H1 (cell line): ENCODE measurements at regions not wholly inside any gene's neighbourhood (a gene's known extent, or its start where the extent isn't known, plus 50 kb on each side); places are given as distances from the start of the nearest gene placed in this dataset.

Experiments
- CTCF ChIA-PET: fragments of 300-600 bp; sonication (Branson Sonifier 250); formaldehyde crosslinking; loops from one replicate; lab custom pipeline; 2021; ENCODE audit not compliant: partially characterized antibody; lab: Charles Lee
- POLR2A ChIA-PET: fragments of 300-600 bp; sonication (Branson Sonifier 250); formaldehyde crosslinking; loops from one replicate; lab custom pipeline; 2021; ENCODE audit warnings: inconsistent platforms; ENCODE audit not compliant: partially characterized antibody; lab: Charles Lee
- DNase-seq, 2 experiments: peaks; one replicate each; pipeline versions ENCODE4 v3.0.0 to v3.0.0-alpha.2; 2010 to 2022; ENCODE audit warnings: low spot score in 2 of 2, low read depth in 1 of 2, mixed read lengths in 1 of 2
- FAIRE-seq: peaks from 2 replicates; lab custom pipeline; 2011; peaks lifted over from hg19 to GRCh38; lab: Jason Lieb, UNC
- H2AFZ ChIP-seq: 2 replicates; pipeline ENCODE4 v1.8.1; 2012; ENCODE audit warnings: low read length, inconsistent platforms
- H2AK5ac ChIP-seq: 2 replicates; pipeline ENCODE4 v1.6.1; 2013; ENCODE audit warnings: low read depth, low read length
- H2BK120ac ChIP-seq: replicated peaks from 2 replicates; pipeline ENCODE3; 2013; ENCODE audit warnings: low read depth, low read length, inconsistent platforms
- H2BK12ac ChIP-seq: 2 replicates; pipeline ENCODE4 v1.6.1; 2013; ENCODE audit warnings: low read depth, low read length
- H2BK15ac ChIP-seq: 2 replicates; pipeline ENCODE4 v1.6.1; 2013; ENCODE audit warnings: low read length
- H2BK20ac ChIP-seq: 2 replicates; pipeline ENCODE4 v1.6.1; 2013; ENCODE audit warnings: low read length
- H2BK5ac ChIP-seq: 2 replicates; pipeline ENCODE4 v1.6.1; 2013; ENCODE audit warnings: low read depth, low read length
- H3K14ac ChIP-seq: 2 replicates; pipeline ENCODE4 v1.6.1; 2013; ENCODE audit warnings: inconsistent platforms; ENCODE audit not compliant: insufficient read length
- H3K18ac ChIP-seq: 2 replicates; pipeline ENCODE4 v1.6.1; 2013; ENCODE audit warnings: low read length; ENCODE audit errors: extremely low read depth
- H3K23ac ChIP-seq: 2 replicates; pipeline ENCODE4 v1.6.1; 2013; ENCODE audit warnings: inconsistent platforms; ENCODE audit not compliant: insufficient read length
- H3K23me2 ChIP-seq: 2 replicates; pipeline ENCODE4 v1.6.1; 2013; ENCODE audit warnings: low read depth, low read length
- H3K27ac ChIP-seq: 2 replicates; pipeline ENCODE4 v1.6.1; 2011; ENCODE audit warnings: low read depth, low read length, inconsistent platforms
- H3K27me3 ChIP-seq, 4 experiments: replicated peaks in 1 of 4; 1 replicate in 1 of 4; 2 replicates in 3 of 4; pipeline versions ENCODE4 v1.6.1 to v1.8.1; 2011 to 2013; ENCODE audit warnings: low read length in 3 of 4, mild to moderate bottlenecking in 3 of 4, inconsistent platforms in 2 of 4, mixed read lengths in 2 of 4, moderate library complexity in 1 of 4; ENCODE audit not compliant: control insufficient read depth in 3 of 4, insufficient read depth in 3 of 4; ENCODE audit errors: extremely low read depth in 1 of 4
- H3K36me3 ChIP-seq, 4 experiments: 2 replicates each; pipeline versions ENCODE4 v1.6.1 to v1.8.1; 2011 to 2013; ENCODE audit warnings: mild to moderate bottlenecking in 4 of 4, low read length in 3 of 4, moderate library complexity in 2 of 4, control low read depth in 1 of 4, inconsistent platforms in 1 of 4; ENCODE audit not compliant: insufficient read depth in 4 of 4, control insufficient read depth in 2 of 4
- H3K4ac ChIP-seq: replicated peaks from 2 replicates; pipeline ENCODE3; 2013; ENCODE audit warnings: low read length, low read depth, mixed read lengths, inconsistent platforms; ENCODE audit not compliant: insufficient read length
- H3K4me1 ChIP-seq, 4 experiments: replicated peaks in 1 of 4; 1 replicate in 1 of 4; 2 replicates in 3 of 4; pipeline versions ENCODE4 v1.6.1 to v1.8.1; 2011 to 2013; ENCODE audit warnings: low read length in 3 of 4, inconsistent platforms in 2 of 4, mixed read lengths in 1 of 4; ENCODE audit not compliant: insufficient read depth in 4 of 4, control insufficient read depth in 3 of 4
- H3K4me2 ChIP-seq, 2 experiments: 2 replicates each; pipeline versions ENCODE4 v1.6.1 to v1.8.1; 2011 to 2013; ENCODE audit warnings: low read depth in 2 of 2, low read length in 2 of 2, control low read depth in 1 of 2, inconsistent platforms in 1 of 2, mild to moderate bottlenecking in 1 of 2; ENCODE audit not compliant: insufficient read depth in 1 of 2
- H3K4me3 ChIP-seq, 4 experiments: fragments of 200-600, 300-600 bp in 1 of 4; sonication (generic), shearing (Covaris generic), sonication (Bioruptor Twin) in 1 of 4; 2 replicates each; pipeline versions ENCODE4 v1.5.1 to v1.8.1; 2011 to 2016; ENCODE audit warnings: low read length in 4 of 4, low read depth in 3 of 4, control low read depth in 2 of 4, inconsistent platforms in 2 of 4, mild to moderate bottlenecking in 2 of 4, mixed read lengths in 1 of 4, moderate library complexity in 1 of 4; ENCODE audit not compliant: insufficient read depth in 2 of 4; ENCODE audit errors: extremely low read depth in 1 of 4
- H3K56ac ChIP-seq: replicated peaks from 2 replicates; pipeline ENCODE3; 2013; ENCODE audit warnings: low read depth, mild to moderate bottlenecking, mixed read lengths, low read length, inconsistent platforms; ENCODE audit not compliant: insufficient read length
- H3K79me1 ChIP-seq: 2 replicates; pipeline ENCODE4 v1.6.1; 2013; ENCODE audit warnings: low read depth, low read length, control low read depth
- H3K79me2 ChIP-seq, 2 experiments: 2 replicates each; pipeline versions ENCODE4 v1.6.1 to v1.8.1; 2012 to 2013; ENCODE audit warnings: low read length in 2 of 2, mild to moderate bottlenecking in 2 of 2, inconsistent platforms in 1 of 2; ENCODE audit not compliant: insufficient read depth in 2 of 2, control insufficient read depth in 1 of 2
- H3K9ac ChIP-seq, 4 experiments: replicated peaks in 1 of 4; 1 replicate in 1 of 4; 2 replicates in 3 of 4; pipeline versions ENCODE4 v1.6.1 to v1.8.1; 2011 to 2013; ENCODE audit warnings: low read depth in 3 of 4, low read length in 3 of 4, control low read depth in 2 of 4, mild to moderate bottlenecking in 2 of 4, moderate library complexity in 2 of 4, inconsistent platforms in 1 of 4; ENCODE audit errors: extremely low read depth in 1 of 4
- H3K9me3 ChIP-seq, 2 experiments: 2 replicates each; pipeline versions ENCODE4 v1.6.1 to v1.8.1; 2012 to 2013; ENCODE audit warnings: mild to moderate bottlenecking in 2 of 2, moderate library complexity in 2 of 2, control low read depth in 1 of 2, inconsistent platforms in 1 of 2, low read depth in 1 of 2, low read length in 1 of 2, mixed read lengths in 1 of 2; ENCODE audit not compliant: insufficient read depth in 2 of 2
- H4K20me1 ChIP-seq, 2 experiments: replicated peaks in 1 of 2; 2 replicates each; pipeline versions ENCODE3 to v1.8.1; 2011 to 2013; ENCODE audit warnings: inconsistent platforms in 2 of 2, low read length in 2 of 2, mild to moderate bottlenecking in 1 of 2; ENCODE audit not compliant: insufficient read depth in 2 of 2, control insufficient read depth in 1 of 2
- H4K5ac ChIP-seq: 2 replicates; pipeline ENCODE4 v1.6.1; 2013; ENCODE audit warnings: low read length, low read depth, mixed read lengths, inconsistent platforms; ENCODE audit not compliant: insufficient read length
- H4K8ac ChIP-seq: 2 replicates; pipeline ENCODE4 v1.8.0; 2013; ENCODE audit warnings: mild to moderate bottlenecking, moderate library complexity, low read length, inconsistent platforms; ENCODE audit not compliant: insufficient read depth; ENCODE audit errors: extremely low read depth
- H4K91ac ChIP-seq: replicated peaks from 2 replicates; pipeline ENCODE3; 2013; ENCODE audit warnings: low read length, mixed read lengths, inconsistent platforms; ENCODE audit not compliant: insufficient read length
- BACH1 ChIP-seq: IDR thresholded peaks from 2 replicates; pipeline ENCODE4 v1.6.1; 2012; ENCODE audit warnings: low read length, improper control_type of control experiment
- CEBPB ChIP-seq: IDR thresholded peaks from 2 replicates; pipeline ENCODE4 v1.6.1; 2012; ENCODE audit warnings: low read depth, low read length
- KDM4A ChIP-seq: IDR thresholded peaks from one replicate; pipeline ENCODE4 v1.7.1; 2012; ENCODE audit warnings: low read depth, mild to moderate bottlenecking, moderate library complexity, low read length, inconsistent platforms; ENCODE audit not compliant: severe bottlenecking
- MAX ChIP-seq: IDR thresholded peaks from 2 replicates; pipeline ENCODE4 v1.6.1; 2012; ENCODE audit warnings: inconsistent platforms
- WGBS, 2 experiments: shearing (Covaris generic) in 1 of 2; methylation state at CpG; one replicate each; pipeline versions ENCODE4 v1.1.6 to v1.1.7; 2013 to 2015; ENCODE audit warnings: low lambda C conversion rate in 2 of 2, mixed read lengths in 2 of 2, inconsistent platforms in 1 of 2, low coverage in 1 of 2, missing lambda C conversion rate in 1 of 2; ENCODE audit not compliant: insufficient replicate concordance in 2 of 2, insufficient coverage in 1 of 2, insufficient read length in 1 of 2; ENCODE audit errors: extremely low coverage in 1 of 2, missing lambda C conversion rate in 1 of 2; 5-methylcytosine and 5-hydroxymethylcytosine counted together

GRCh38 chr2:226001716-226002115, 602.2 kb downstream of the NYAP2 start:
- no peak overlapping the region for H3K4me3 ChIP-seq
- no peak overlapping the region for H2BK20ac ChIP-seq
- H3K9me3 ChIP-seq = no peaks in the 10 kb centered on the region
- no peaks in the 10 kb centered on the region for H3K27me3 ChIP-seq
- no peak overlapping the region for H3K4me2 ChIP-seq
- H3K36me3 ChIP-seq = no peaks in the 10 kb centered on the region
- H4K5ac ChIP-seq = no peak overlapping the region
- CTCF ChIA-PET = no interaction called here
- no peak overlapping the region for H3K56ac ChIP-seq
- POLR2A ChIA-PET = no interaction called here
- no peak overlapping the region for H3K23ac ChIP-seq
- no peak overlapping the region for H3K18ac ChIP-seq
- no peak overlapping the region for H2BK120ac ChIP-seq
- no peaks in the 10 kb centered on the region for H3K4me1 ChIP-seq
- H3K4ac ChIP-seq = no peak overlapping the region
- H4K91ac ChIP-seq = no peak overlapping the region
- H2AK5ac ChIP-seq = no peak overlapping the region
- no peak overlapping the region for H2BK15ac ChIP-seq
- no peak overlapping the region for H3K14ac ChIP-seq
- H3K9ac ChIP-seq = no peak overlapping the region
- no peak overlapping the region for H4K8ac ChIP-seq
- no peaks in the 10 kb centered on the region for H3K23me2 ChIP-seq
- WGBS, 2 experiments = 87% methylated on average over 1 of the region's 1 CpG; no CpG with 5 or more reads in 1 of the 2 experiments
- no peak for DNase-seq
- H3K79me2 ChIP-seq = no peaks in the 10 kb centered on the region
- no peaks in the 10 kb centered on the region for H3K79me1 ChIP-seq
- H2BK5ac ChIP-seq = no peak overlapping the region
- H2BK12ac ChIP-seq = no peak overlapping the region
- FAIRE-seq = no peak
- no peak overlapping the region for H2AFZ ChIP-seq
- no peaks in the 10 kb centered on the region for H4K20me1 ChIP-seq
- no peak overlapping the region for H3K27ac ChIP-seq
- TF ChIP-seq BACH1 (no peak), KDM4A (no peak), MAX (no peak), CEBPB (no peak)
